IMR-90 (cell line): ENCODE measurements at regions not wholly inside any gene's neighbourhood (a gene's known extent, or its start where the extent isn't known, plus 50 kb on each side); places are given as distances from the start of the nearest gene placed in this dataset.

ENCODE experiments used
- ATAC-seq: fragments of 200-7000 bp; cut with Tn5 transposase; 2 replicates; pipeline ENCODE4 v1.9.1; 2020; ENCODE audit warnings: low read depth, mild to moderate bottlenecking, moderate library complexity
- BruUV-seq: library from RNA; stranded (reverse); fragments of 400-500 nt; replicated peaks from 2 replicates; lab custom pipeline; 2021; lab: Mats Ljungman, UMichigan
- CTCF ChIA-PET: fragments of 300-600 bp; formaldehyde crosslinking; extraction: SDS; loops from one replicate; lab custom pipeline; 2021; ENCODE audit warnings: antibody characterized with exemption; lab: Yijun Ruan, JAX
- POLR2A ChIA-PET: fragments of 300-600 bp; sonication (Branson Sonifier 250); formaldehyde crosslinking; loops from one replicate; lab custom pipeline; 2022; ENCODE audit warnings: antibody characterized with exemption; ENCODE audit not compliant: unreplicated experiment; lab: Charles Lee
- DNase-seq: peaks from one replicate; pipeline ENCODE4 v3.0.0; 2013
- H2AFZ ChIP-seq: replicated peaks from 2 replicates; pipeline ENCODE3; 2013; ENCODE audit warnings: low read length, mild to moderate bottlenecking; ENCODE audit not compliant: poor library complexity
- H2AK5ac ChIP-seq: 2 replicates; pipeline ENCODE4 v1.6.1; 2013; ENCODE audit warnings: low read depth, low read length, inconsistent platforms
- H2AK9ac ChIP-seq: replicated peaks from 2 replicates; pipeline ENCODE3; 2013; ENCODE audit warnings: mild to moderate bottlenecking, low read depth, low read length, moderate library complexity; ENCODE audit not compliant: poor library complexity
- H2BK120ac ChIP-seq: 2 replicates; pipeline ENCODE4 v1.6.1; 2013; ENCODE audit warnings: low read depth, low read length, inconsistent platforms
- H2BK15ac ChIP-seq: 3 replicates; pipeline ENCODE4 v1.6.1; 2013; ENCODE audit warnings: low read depth, low read length, inconsistent platforms
- H2BK20ac ChIP-seq: 2 replicates; pipeline ENCODE4 v1.6.1; 2013; ENCODE audit warnings: low read depth, mild to moderate bottlenecking, inconsistent platforms, low read length, moderate library complexity
- H2BK5ac ChIP-seq: 2 replicates; pipeline ENCODE4 v1.6.1; 2013; ENCODE audit warnings: mild to moderate bottlenecking, low read depth, low read length, inconsistent platforms; ENCODE audit not compliant: poor library complexity, severe bottlenecking
- H3K14ac ChIP-seq: replicated peaks from 2 replicates; pipeline ENCODE4 v1.6.1; 2013; ENCODE audit warnings: low read depth, low read length, inconsistent platforms
- H3K18ac ChIP-seq: 2 replicates; pipeline ENCODE4 v1.6.1; 2013; ENCODE audit warnings: low read depth, low read length, control low read depth
- H3K23ac ChIP-seq: 2 replicates; pipeline ENCODE4 v1.6.1; 2013; ENCODE audit warnings: low read depth, low read length, inconsistent platforms
- H3K27ac ChIP-seq: 2 replicates; pipeline ENCODE4 v1.5.1; 2013; ENCODE audit warnings: mild to moderate bottlenecking, control low read depth, low read length; ENCODE audit not compliant: insufficient read depth
- H3K27me3 ChIP-seq: 2 replicates; pipeline ENCODE4 v1.6.1; 2013; ENCODE audit warnings: low read length; ENCODE audit not compliant: control insufficient read depth, insufficient read depth
- H3K36me3 ChIP-seq: 2 replicates; pipeline ENCODE4 v1.6.1; 2013; ENCODE audit warnings: low read length, mixed read lengths; ENCODE audit not compliant: control insufficient read depth, insufficient read depth
- H3K4ac ChIP-seq: 2 replicates; pipeline ENCODE4 v1.6.1; 2013; ENCODE audit warnings: low read depth, low read length, inconsistent platforms
- H3K4me1 ChIP-seq: 2 replicates; pipeline ENCODE4 v1.6.1; 2013; ENCODE audit warnings: low read length, mixed read lengths; ENCODE audit not compliant: control insufficient read depth, insufficient read depth
- H3K4me2 ChIP-seq: 2 replicates; pipeline ENCODE4 v1.6.1; 2013; ENCODE audit warnings: low read depth, mild to moderate bottlenecking, control low read depth, low read length, moderate library complexity
- H3K4me3 ChIP-seq: 2 replicates; pipeline ENCODE4 v1.5.1; 2013; ENCODE audit warnings: low read depth, mild to moderate bottlenecking, control low read depth, low read length, moderate library complexity; ENCODE audit not compliant: insufficient read depth
- H3K56ac ChIP-seq: 2 replicates; pipeline ENCODE4 v1.6.1; 2013; ENCODE audit warnings: low read length, inconsistent platforms; ENCODE audit not compliant: insufficient read depth; ENCODE audit errors: extremely low read depth
- H3K79me1 ChIP-seq, 2 experiments: 2 replicates each; pipeline ENCODE4 v1.6.1; 2013; ENCODE audit warnings: low read length in 2 of 2, inconsistent platforms in 1 of 2, low read depth in 1 of 2
- H3K9ac ChIP-seq: 2 replicates; pipeline ENCODE4 v1.6.1; 2013; ENCODE audit warnings: low read depth, low read length, control low read depth
- H3K9me1 ChIP-seq: 2 replicates; pipeline ENCODE4 v1.6.1; 2013; ENCODE audit warnings: low read length, inconsistent platforms; ENCODE audit not compliant: insufficient read depth
- H3K9me3 ChIP-seq: 2 replicates; pipeline ENCODE4 v1.6.1; 2013; ENCODE audit warnings: low read length; ENCODE audit not compliant: control insufficient read depth, insufficient read depth
- H4K20me1 ChIP-seq: 2 replicates; pipeline ENCODE4 v1.6.1; 2013; ENCODE audit warnings: low read length, inconsistent platforms; ENCODE audit not compliant: insufficient read depth
- H4K5ac ChIP-seq: 2 replicates; pipeline ENCODE4 v1.6.1; 2013; ENCODE audit warnings: mild to moderate bottlenecking, low read depth, low read length, control low read depth
- H4K8ac ChIP-seq, 2 experiments: 2 replicates each; pipeline ENCODE4 v1.6.1; 2013; ENCODE audit warnings: low read depth in 2 of 2, low read length in 2 of 2, control low read depth in 1 of 2, inconsistent platforms in 1 of 2
- H4K91ac ChIP-seq: 2 replicates; pipeline ENCODE4 v1.6.1; 2013; ENCODE audit warnings: low read depth, low read length, inconsistent platforms; ENCODE audit not compliant: insufficient read depth
- BHLHE40 ChIP-seq: fragments of 150-350 bp; IDR thresholded peaks from 2 replicates; pipeline ENCODE4 v1.6.1; 2016; ENCODE audit warnings: mild to moderate bottlenecking, low read depth, low read length
- CEBPB ChIP-seq: IDR thresholded peaks from 2 replicates; pipeline ENCODE4 v1.6.1; 2012; ENCODE audit warnings: low read depth, low read length, improper control_type of control experiment
- CHD1 ChIP-seq: IDR thresholded peaks from 2 replicates; pipeline ENCODE4 v1.6.1; 2012; ENCODE audit warnings: low read depth, low read length, improper control_type of control experiment
- FOS ChIP-seq: fragments of 150-350 bp; IDR thresholded peaks from 2 replicates; pipeline ENCODE4 v1.6.1; 2016; ENCODE audit warnings: low read depth, low read length
- MAFK ChIP-seq: IDR thresholded peaks from 2 replicates; pipeline ENCODE4 v1.6.1; 2012; ENCODE audit warnings: low read depth, low read length, improper control_type of control experiment
- MXI1 ChIP-seq: IDR thresholded peaks from 2 replicates; pipeline ENCODE4 v1.6.1; 2012; ENCODE audit warnings: low read depth, mild to moderate bottlenecking, low read length, moderate library complexity, borderline replicate concordance
- NFE2L2 ChIP-seq: fragments of 150-350 bp; IDR thresholded peaks from 2 replicates; pipeline ENCODE4 v1.6.1; 2016; ENCODE audit warnings: low read depth, mild to moderate bottlenecking, low read length
- POLR2A ChIP-seq: IDR thresholded peaks from 2 replicates; pipeline ENCODE4 v1.6.1; 2012; ENCODE audit warnings: mild to moderate bottlenecking, low read depth, low read length
- RAD21 ChIP-seq: IDR thresholded peaks from 2 replicates; pipeline ENCODE4 v1.6.1; 2012; ENCODE audit warnings: low read length, improper control_type of control experiment
- RCOR1 ChIP-seq: IDR thresholded peaks from 2 replicates; pipeline ENCODE4 v1.6.1; 2012; ENCODE audit warnings: mild to moderate bottlenecking, low read length, improper control_type of control experiment; ENCODE audit not compliant: insufficient replicate concordance
- SMC3 ChIP-seq: fragments of 150-350 bp; IDR thresholded peaks from 2 replicates; pipeline ENCODE4 v1.6.1; 2016; ENCODE audit warnings: low read depth, mild to moderate bottlenecking, antibody characterized with exemption, low read length, moderate library complexity
- WGBS, 2 experiments: methylation state at CpG; one replicate each; pipeline versions ENCODE4 v1.1.5 to v1.1.7; 2013; ENCODE audit warnings: missing lambda C conversion rate in 2 of 2; ENCODE audit not compliant: insufficient read length in 1 of 2; ENCODE audit errors: extremely low coverage in 2 of 2; 5-methylcytosine and 5-hydroxymethylcytosine counted together
- dilution Hi-C: fragments of 300-500 bp; cut with HindIII; formaldehyde crosslinking; loops from one replicate; pipeline ENCODE4 v1.14.3; 2018; ENCODE audit warnings: low sequenced_read_pairs; ENCODE audit not compliant: unreplicated experiment
- in situ Hi-C: fragments of 300-500 bp; cut with MboI; formaldehyde crosslinking; loops from 3 replicates; pipeline ENCODE4 v1.14.3; 2019; ENCODE audit warnings: low sequenced_read_pairs, inconsistent platforms, mixed read lengths
- intact Hi-C: fragments of 100-400 bp; cut with micrococcal nuclease; formaldehyde crosslinking; loops from 2 replicates; pipeline ENCODE4 v1.10.0; 2022
- TF ChIP-seq, protein P1 (sequence below): fragments of 150-350 bp; IDR thresholded peaks from 2 replicates; pipeline ENCODE4 v1.6.1; 2016; ENCODE audit warnings: low read depth, mild to moderate bottlenecking, low read length, moderate library complexity, borderline replicate concordance

GRCh38 chr3:163721596-163721995 is 1356.7 kb downstream of the SI start:
- Histone ChIP-seq H3K4ac (no peak overlapping the region), H3K4me3 (no peak overlapping the region), H3K9me3 (peaks cover 13% of the 10 kb centered on the region), H3K56ac (no peak overlapping the region), H3K23ac (no peak overlapping the region), H2AK5ac (no peak overlapping the region), H3K9me1 (no peaks in the 10 kb centered on the region), H4K91ac (no peak overlapping the region), H3K4me1 (no peaks in the 10 kb centered on the region), H3K9ac (no peak overlapping the region), H4K20me1 (no peaks in the 10 kb centered on the region), H2BK20ac (no peak overlapping the region), H2AK9ac (no peak overlapping the region), H3K18ac (no peak overlapping the region), H3K14ac (no peak overlapping the region), H3K4me2 (no peak overlapping the region), H3K27ac (no peak overlapping the region), H4K5ac (no peak overlapping the region), H2BK120ac (no peak overlapping the region), H2AFZ (no peak overlapping the region), H3K79me1 (no peaks in the 10 kb centered on the region), H2BK15ac (no peak overlapping the region), H2BK5ac (no peak overlapping the region), H3K36me3 (no peaks in the 10 kb centered on the region), H3K27me3 (no peaks in the 10 kb centered on the region), H4K8ac (no peak overlapping the region)
- 47% methylated on average over 3 of the region's 6 CpGs; no CpG with 5 or more reads in 1 of the 2 experiments for WGBS, 2 experiments
- no peak for ATAC-seq
- ChIA-PET CTCF (no interaction called here), POLR2A (no interaction called here)
- intact Hi-C loops, result no loop called here
- BruUV-seq, result no TSS peak
- in situ Hi-C loops, result no loop called here
- TF ChIP-seq NFE2L2 (no peak), MXI1 (no peak), SMC3 (no peak), CHD1 (no peak), CEBPB (no peak), RCOR1 (no peak), BHLHE40 (no peak), FOS (no peak), RAD21 (no peak), POLR2A (no peak), MAFK (no peak)
- TF ChIP-seq, protein P1, sequence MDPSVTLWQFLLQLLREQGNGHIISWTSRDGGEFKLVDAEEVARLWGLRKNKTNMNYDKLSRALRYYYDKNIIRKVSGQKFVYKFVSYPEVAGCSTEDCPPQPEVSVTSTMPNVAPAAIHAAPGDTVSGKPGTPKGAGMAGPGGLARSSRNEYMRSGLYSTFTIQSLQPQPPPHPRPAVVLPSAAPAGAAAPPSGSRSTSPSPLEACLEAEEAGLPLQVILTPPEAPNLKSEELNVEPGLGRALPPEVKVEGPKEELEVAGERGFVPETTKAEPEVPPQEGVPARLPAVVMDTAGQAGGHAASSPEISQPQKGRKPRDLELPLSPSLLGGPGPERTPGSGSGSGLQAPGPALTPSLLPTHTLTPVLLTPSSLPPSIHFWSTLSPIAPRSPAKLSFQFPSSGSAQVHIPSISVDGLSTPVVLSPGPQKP, result no peak
- dilution Hi-C loops, result no loop called here
- DNase-seq, result no peak
